ENCODE measurements at regions not wholly inside any gene's neighbourhood (a gene's known extent, or its start where the extent isn't known, plus 50 kb on each side); places are given as distances from the start of the nearest gene placed in this dataset.

DNA sequence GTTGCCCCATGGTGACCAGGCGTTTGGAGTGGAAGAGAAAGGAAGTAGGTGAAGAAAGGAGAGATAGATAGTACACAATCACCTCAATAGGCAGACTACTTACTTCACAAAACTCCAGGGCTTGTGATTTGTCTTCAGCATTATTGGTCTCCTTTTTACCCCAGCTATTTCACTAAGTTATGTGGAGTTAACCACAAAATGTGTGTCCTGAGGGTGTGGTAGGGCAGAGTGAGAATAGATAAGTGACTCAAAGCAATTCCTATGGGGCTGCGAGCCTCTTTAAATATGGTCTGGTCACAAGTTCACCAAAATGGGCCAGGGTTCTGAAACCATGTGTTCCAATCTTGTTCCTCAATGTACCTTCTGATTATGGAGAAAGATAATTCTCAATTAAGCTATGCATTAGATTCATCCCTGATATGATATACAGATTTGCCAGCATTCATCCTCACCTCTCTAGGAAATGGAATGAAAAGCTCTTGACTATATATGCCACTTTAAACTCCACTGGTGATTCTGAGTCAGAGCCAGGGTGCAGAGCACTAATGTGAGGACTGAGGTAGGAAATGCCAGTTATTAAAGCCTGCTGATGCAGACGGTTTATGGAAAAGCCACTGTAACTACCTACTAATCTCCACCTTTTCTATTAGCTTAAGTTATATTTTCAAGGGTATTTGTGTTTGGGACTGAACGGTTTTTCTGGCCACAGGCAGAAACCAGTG, 310.6 kb upstream of the MANEA start:
- TF ChIP-seq POLR2A (IDR thresholded peaks at IDR 0.05): no peak
- TF ChIP-seq POLR2AphosphoS5 (IDR thresholded peaks at IDR 0.05): no peak
- TF ChIP-seq, protein P1, sequence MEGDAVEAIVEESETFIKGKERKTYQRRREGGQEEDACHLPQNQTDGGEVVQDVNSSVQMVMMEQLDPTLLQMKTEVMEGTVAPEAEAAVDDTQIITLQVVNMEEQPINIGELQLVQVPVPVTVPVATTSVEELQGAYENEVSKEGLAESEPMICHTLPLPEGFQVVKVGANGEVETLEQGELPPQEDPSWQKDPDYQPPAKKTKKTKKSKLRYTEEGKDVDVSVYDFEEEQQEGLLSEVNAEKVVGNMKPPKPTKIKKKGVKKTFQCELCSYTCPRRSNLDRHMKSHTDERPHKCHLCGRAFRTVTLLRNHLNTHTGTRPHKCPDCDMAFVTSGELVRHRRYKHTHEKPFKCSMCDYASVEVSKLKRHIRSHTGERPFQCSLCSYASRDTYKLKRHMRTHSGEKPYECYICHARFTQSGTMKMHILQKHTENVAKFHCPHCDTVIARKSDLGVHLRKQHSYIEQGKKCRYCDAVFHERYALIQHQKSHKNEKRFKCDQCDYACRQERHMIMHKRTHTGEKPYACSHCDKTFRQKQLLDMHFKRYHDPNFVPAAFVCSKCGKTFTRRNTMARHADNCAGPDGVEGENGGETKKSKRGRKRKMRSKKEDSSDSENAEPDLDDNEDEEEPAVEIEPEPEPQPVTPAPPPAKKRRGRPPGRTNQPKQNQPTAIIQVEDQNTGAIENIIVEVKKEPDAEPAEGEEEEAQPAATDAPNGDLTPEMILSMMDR (IDR thresholded peaks at IDR 0.05 in 8 of 11, conservative IDR thresholded peaks at IDR 0.05 in 3 of 11): no peak
